Caco-2 (cell line): ENCODE measurements at regions not wholly inside any gene's neighbourhood (a gene's known extent, or its start where the extent isn't known, plus 50 kb on each side); places are given as distances from the start of the nearest gene placed in this dataset.

Experiments used
- BruUV-seq: library from RNA; stranded (reverse); fragments of 400-500 nt; replicated peaks from 2 replicates; lab custom pipeline; 2021; lab: Mats Ljungman, UMichigan
- CTCF ChIA-PET: fragments of 300-600 bp; sonication (Branson Sonifier 250); formaldehyde crosslinking; loops from one replicate; lab custom pipeline; 2022; ENCODE audit warnings: antibody characterized with exemption; lab: Charles Lee
- POLR2A ChIA-PET: fragments of 300-600 bp; sonication (Branson Sonifier 250); formaldehyde crosslinking; loops from one replicate; lab custom pipeline; 2022; ENCODE audit warnings: antibody characterized with exemption; lab: Charles Lee
- DNase-seq, 2 experiments: peaks; one replicate each; pipeline versions ENCODE4 v3.0.0 to v3.0.0-alpha.2; 2020 to 2022
- H3K27me3 ChIP-seq: replicated peaks from 2 replicates; pipeline ENCODE4 v1.6.0; 2011; ENCODE audit warnings: low read length; ENCODE audit not compliant: control insufficient read depth, insufficient read depth
- H3K36me3 ChIP-seq: 2 replicates; pipeline ENCODE4 v1.5.1; 2011; ENCODE audit warnings: low read length; ENCODE audit not compliant: control insufficient read depth, insufficient read depth
- H3K4me1 ChIP-seq: fragments of 250-450 bp; sonication (Bioruptor Pico); 2 replicates; pipeline ENCODE4 v1.5.1; 2020; ENCODE audit warnings: mild to moderate bottlenecking
- H3K4me3 ChIP-seq: 2 replicates; pipeline ENCODE4 v1.5.1; 2011; ENCODE audit warnings: low read depth, mild to moderate bottlenecking, control low read depth, low read length
- H3K9me3 ChIP-seq: fragments of 250-450 bp; sonication (Bioruptor Pico); 2 replicates; pipeline ENCODE4 v1.5.1; 2020; ENCODE audit warnings: mild to moderate bottlenecking, moderate library complexity
- H3K27ac Mint-ChIP-seq: one replicate; pipeline ENCODE4 v1.8.0; 2022; ENCODE audit warnings: mixed read lengths; ENCODE audit not compliant: unreplicated experiment
- H3K27me3 Mint-ChIP-seq: one replicate; pipeline ENCODE4 v1.8.0; 2022; ENCODE audit warnings: mixed read lengths; ENCODE audit not compliant: insufficient read depth, unreplicated experiment
- H3K36me3 Mint-ChIP-seq: one replicate; pipeline ENCODE4 v1.8.0; 2022; ENCODE audit warnings: mild to moderate bottlenecking, mixed read lengths; ENCODE audit not compliant: insufficient read depth, unreplicated experiment
- H3K4me1 Mint-ChIP-seq: one replicate; pipeline ENCODE4 v1.8.0; 2022; ENCODE audit warnings: low read depth, mixed read lengths; ENCODE audit not compliant: unreplicated experiment
- H3K4me3 Mint-ChIP-seq: one replicate; pipeline ENCODE4 v1.8.0; 2022; ENCODE audit warnings: mild to moderate bottlenecking, moderate library complexity, mixed read lengths; ENCODE audit not compliant: unreplicated experiment
- H3K9me3 Mint-ChIP-seq: one replicate; pipeline ENCODE4 v1.8.0; 2022; ENCODE audit warnings: mixed read lengths; ENCODE audit not compliant: unreplicated experiment
- CTCF ChIP-seq, 2 experiments: fragments of 200-600 bp in 1 of 2; IDR thresholded peaks; 1 replicate in 1 of 2; 2 replicates in 1 of 2; pipeline versions ENCODE4 v1.5.1 to v1.8.0; 2011 to 2022; ENCODE audit warnings: antibody characterized with exemption in 1 of 2, control low read depth in 1 of 2, inconsistent platforms in 1 of 2, low read depth in 1 of 2, low read length in 1 of 2, mild to moderate bottlenecking in 1 of 2, moderate library complexity in 1 of 2; ENCODE audit not compliant: insufficient read depth in 1 of 2, severe bottlenecking in 1 of 2, unreplicated experiment in 1 of 2
- intact Hi-C: fragments of 100-400 bp; cut with micrococcal nuclease; formaldehyde crosslinking; loops from one replicate; pipeline ENCODE4 v1.10.0; 2022; ENCODE audit not compliant: unreplicated experiment

GRCh38 chr2:83757329-83757728, 701.8 kb downstream of the SUCLG1 start:
- H3K27ac Mint-ChIP-seq, result no peak overlapping the region
- ChIA-PET CTCF (no interaction called here), POLR2A (no interaction called here)
- H3K27me3 Mint-ChIP-seq, result no peaks in the 10 kb centered on the region
- intact Hi-C loops, result no loop called here
- no peaks in the 10 kb centered on the region for H3K36me3 Mint-ChIP-seq
- H3K4me3 Mint-ChIP-seq, result no peak overlapping the region
- no peak for TF ChIP-seq CTCF (IDR thresholded peaks at IDR 0.05; ENCODE audit: insufficient read depth in 1 of 2, low read depth in 1 of 2, low read length in 1 of 2, severe bottlenecking in 1 of 2, unreplicated experiment in 1 of 2)
- no peaks in the 10 kb centered on the region for H3K4me1 ChIP-seq
- no peak overlapping the region for H3K4me3 ChIP-seq
- H3K27me3 ChIP-seq, result no peaks in the 10 kb centered on the region
- BruUV-seq, result no TSS peak
- no peak for DNase-seq
- H3K9me3 Mint-ChIP-seq, result no peaks in the 10 kb centered on the region
- no peaks in the 10 kb centered on the region for H3K4me1 Mint-ChIP-seq
- H3K36me3 ChIP-seq, result no peaks in the 10 kb centered on the region
- no peaks in the 10 kb centered on the region for H3K9me3 ChIP-seq

DNA sequence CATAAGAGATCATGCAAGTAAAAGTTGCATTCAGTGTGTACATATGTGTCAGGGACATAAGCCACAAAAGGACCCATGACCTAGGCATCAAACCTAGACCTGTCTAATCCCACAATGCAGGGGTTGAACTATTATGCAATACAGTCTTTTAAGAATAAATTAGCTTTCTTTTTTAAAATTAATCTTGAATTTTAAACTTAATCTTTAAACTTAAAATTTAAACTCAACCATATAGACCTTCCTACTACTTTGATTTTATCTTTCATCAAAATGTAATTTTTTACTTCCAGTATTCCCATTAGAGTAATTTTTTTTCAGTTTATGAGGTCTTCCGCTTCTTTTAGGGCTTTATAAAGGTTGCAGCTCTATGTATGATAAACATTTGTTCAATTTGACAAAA, 702.9 kb downstream of the SUCLG1 start:
- intact Hi-C loops, result no loop called here
- H3K9me3 Mint-ChIP-seq, result no peaks in the 10 kb centered on the region
- no peak for DNase-seq
- H3K36me3 Mint-ChIP-seq, result no peaks in the 10 kb centered on the region
- H3K27me3 Mint-ChIP-seq, result no peaks in the 10 kb centered on the region
- CTCF ChIA-PET, result no interaction called here
- no peak overlapping the region for H3K4me3 ChIP-seq
- no peaks in the 10 kb centered on the region for H3K36me3 ChIP-seq
- no peak for TF ChIP-seq CTCF (IDR thresholded peaks at IDR 0.05; ENCODE audit: insufficient read depth in 1 of 2, low read depth in 1 of 2, low read length in 1 of 2, severe bottlenecking in 1 of 2, unreplicated experiment in 1 of 2)
- H3K4me1 ChIP-seq, result no peaks in the 10 kb centered on the region
- H3K9me3 ChIP-seq, result no peaks in the 10 kb centered on the region
- POLR2A ChIA-PET, result no interaction called here
- no peak overlapping the region for H3K27ac Mint-ChIP-seq
- H3K27me3 ChIP-seq, result no peaks in the 10 kb centered on the region
- no TSS peak for BruUV-seq
- no peak overlapping the region for H3K4me3 Mint-ChIP-seq
- H3K4me1 Mint-ChIP-seq, result no peaks in the 10 kb centered on the region

GRCh38 chr2:83747141-83747540, 711.9 kb downstream of the SUCLG1 start:
- no peaks in the 10 kb centered on the region for H3K4me1 ChIP-seq
- Mint-ChIP-seq H3K4me3 (no peak overlapping the region), H3K27me3 (no peaks in the 10 kb centered on the region), H3K9me3 (peaks cover 9% of the 10 kb centered on the region), H3K27ac (no peak overlapping the region), H3K36me3 (no peaks in the 10 kb centered on the region), H3K4me1 (no peaks in the 10 kb centered on the region)
- no peak for DNase-seq
- ChIA-PET CTCF (no interaction called here), POLR2A (no interaction called here)
- no peaks in the 10 kb centered on the region for H3K36me3 ChIP-seq
- intact Hi-C loops, result no loop called here
- TF ChIP-seq CTCF (IDR thresholded peaks at IDR 0.05; ENCODE audit: insufficient read depth in 1 of 2, low read depth in 1 of 2, low read length in 1 of 2, severe bottlenecking in 1 of 2, unreplicated experiment in 1 of 2), result no peak
- H3K9me3 ChIP-seq, result no peaks in the 10 kb centered on the region
- no peaks in the 10 kb centered on the region for H3K27me3 ChIP-seq
- H3K4me3 ChIP-seq, result no peak overlapping the region
- BruUV-seq, result no TSS peak
